Astrocyte (in vitro differentiated cells and primary cell): ENCODE measurements at regions not wholly inside any gene's neighbourhood (a gene's known extent, or its start where the extent isn't known, plus 50 kb on each side); places are given as distances from the start of the nearest gene placed in this dataset.

Source experiments
- DNase-seq: peaks from one replicate; pipeline ENCODE4 v3.0.0-alpha.2; 2010; ENCODE audit warnings: low read depth
- FAIRE-seq: peaks from 2 replicates; lab custom pipeline; 2011; peaks lifted over from hg19 to GRCh38; lab: Jason Lieb, UNC
- H2AFZ ChIP-seq: 2 replicates; pipeline ENCODE4 v1.6.0; 2012; ENCODE audit warnings: low read depth, low read length, inconsistent platforms
- H3K27ac ChIP-seq: 2 replicates; pipeline ENCODE4 v1.5.1; 2011; ENCODE audit warnings: low read depth, low read length, inconsistent platforms
- H3K27me3 ChIP-seq: 2 replicates; pipeline ENCODE4 v1.6.0; 2011; ENCODE audit warnings: low read length, inconsistent platforms; ENCODE audit not compliant: insufficient read depth
- H3K36me3 ChIP-seq: 2 replicates; pipeline ENCODE4 v1.5.1; 2011; ENCODE audit warnings: low read length, inconsistent platforms; ENCODE audit not compliant: insufficient read depth
- H3K4me1 ChIP-seq: 2 replicates; pipeline ENCODE4 v1.5.1; 2011; ENCODE audit warnings: low read length, inconsistent platforms; ENCODE audit not compliant: insufficient read depth
- H3K4me2 ChIP-seq: 2 replicates; pipeline ENCODE4 v1.6.0; 2012; ENCODE audit warnings: low read length, inconsistent platforms
- H3K4me3 ChIP-seq: 2 replicates; pipeline ENCODE4 v1.5.1; 2011; ENCODE audit warnings: low read depth, mild to moderate bottlenecking, low read length, inconsistent platforms; ENCODE audit not compliant: insufficient read depth
- H3K79me2 ChIP-seq: 2 replicates; pipeline ENCODE4 v1.6.0; 2012; ENCODE audit warnings: mild to moderate bottlenecking, low read length, inconsistent platforms; ENCODE audit not compliant: insufficient read depth
- H3K9ac ChIP-seq: 2 replicates; pipeline ENCODE4 v1.6.0; 2012; ENCODE audit warnings: mild to moderate bottlenecking, low read length, inconsistent platforms
- H3K9me3 ChIP-seq: 2 replicates; pipeline ENCODE4 v1.5.1; 2012; ENCODE audit warnings: low read depth, mild to moderate bottlenecking, low read length, inconsistent platforms; ENCODE audit not compliant: insufficient read depth
- H4K20me1 ChIP-seq: 2 replicates; pipeline ENCODE4 v1.6.0; 2012; ENCODE audit warnings: low read length, inconsistent platforms; ENCODE audit not compliant: insufficient read depth
- H3K27ac Mint-ChIP-seq: one replicate; pipeline ENCODE4 v1.8.0; 2021; ENCODE audit warnings: mild to moderate bottlenecking, mixed read lengths; ENCODE audit not compliant: unreplicated experiment
- H3K27me3 Mint-ChIP-seq: one replicate; pipeline ENCODE4 v1.8.0; 2021; ENCODE audit warnings: low read depth, mixed read lengths; ENCODE audit not compliant: unreplicated experiment
- H3K36me3 Mint-ChIP-seq: one replicate; pipeline ENCODE4 v1.8.0; 2021; ENCODE audit warnings: low read depth, mixed read lengths; ENCODE audit not compliant: unreplicated experiment
- H3K4me1 Mint-ChIP-seq: one replicate; pipeline ENCODE4 v1.8.0; 2021; ENCODE audit warnings: low read depth, mixed read lengths; ENCODE audit not compliant: unreplicated experiment
- H3K4me3 Mint-ChIP-seq: one replicate; pipeline ENCODE4 v1.8.0; 2021; ENCODE audit warnings: mild to moderate bottlenecking, moderate library complexity, mixed read lengths; ENCODE audit not compliant: unreplicated experiment
- H3K9me3 Mint-ChIP-seq: one replicate; pipeline ENCODE4 v1.8.0; 2021; ENCODE audit warnings: mild to moderate bottlenecking, mixed read lengths; ENCODE audit not compliant: unreplicated experiment
- EZH2 ChIP-seq: IDR thresholded peaks from 2 replicates; pipeline ENCODE4 v1.6.1; 2012; ENCODE audit warnings: mild to moderate bottlenecking, low read length, inconsistent platforms; ENCODE audit not compliant: insufficient read depth
- TF ChIP-seq, protein P1 (sequence below): IDR thresholded peaks from 2 replicates; pipeline ENCODE4 v1.5.1; 2011; ENCODE audit warnings: low read depth, mild to moderate bottlenecking, inconsistent platforms, low read length, moderate library complexity; ENCODE audit not compliant: insufficient read depth

DNA sequence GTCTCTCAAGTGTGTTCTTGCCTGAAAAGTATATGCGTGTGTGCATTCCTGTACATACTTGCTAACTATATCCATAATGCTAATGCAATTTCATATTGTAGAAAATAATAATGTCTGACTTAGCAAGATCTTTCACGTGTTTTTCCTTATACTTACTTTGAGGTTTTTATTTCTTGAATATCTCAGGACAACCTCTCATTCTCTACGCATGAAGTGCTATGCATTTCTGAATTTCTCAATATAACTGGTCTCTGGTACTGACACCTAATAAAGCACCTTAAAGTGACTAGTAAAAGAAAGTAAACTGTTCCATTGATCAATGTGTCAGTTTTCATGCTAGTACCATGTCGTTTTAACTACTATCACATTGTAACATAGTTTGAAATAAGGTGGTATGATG, 589.9 kb upstream of the ADGRB3 start:
- no peaks in the 10 kb centered on the region for H3K27me3 ChIP-seq
- H3K9me3 ChIP-seq, result no peaks in the 10 kb centered on the region
- Mint-ChIP-seq H3K27me3 (no peaks in the 10 kb centered on the region), H3K4me1 (peaks cover 5% of the 10 kb centered on the region), H3K9me3 (no peaks in the 10 kb centered on the region), H3K4me3 (no peak overlapping the region), H3K36me3 (no peaks in the 10 kb centered on the region), H3K27ac (no peak overlapping the region)
- no peaks in the 10 kb centered on the region for H3K79me2 ChIP-seq
- no peak overlapping the region for H3K27ac ChIP-seq
- H3K9ac ChIP-seq, result no peak overlapping the region
- FAIRE-seq (no peak), DNase-seq (no peak)
- H2AFZ ChIP-seq, result no peak overlapping the region
- peaks cover 3% of the 10 kb centered on the region for H3K4me1 ChIP-seq
- H3K4me2 ChIP-seq, result no peak overlapping the region
- TF ChIP-seq, protein P1, sequence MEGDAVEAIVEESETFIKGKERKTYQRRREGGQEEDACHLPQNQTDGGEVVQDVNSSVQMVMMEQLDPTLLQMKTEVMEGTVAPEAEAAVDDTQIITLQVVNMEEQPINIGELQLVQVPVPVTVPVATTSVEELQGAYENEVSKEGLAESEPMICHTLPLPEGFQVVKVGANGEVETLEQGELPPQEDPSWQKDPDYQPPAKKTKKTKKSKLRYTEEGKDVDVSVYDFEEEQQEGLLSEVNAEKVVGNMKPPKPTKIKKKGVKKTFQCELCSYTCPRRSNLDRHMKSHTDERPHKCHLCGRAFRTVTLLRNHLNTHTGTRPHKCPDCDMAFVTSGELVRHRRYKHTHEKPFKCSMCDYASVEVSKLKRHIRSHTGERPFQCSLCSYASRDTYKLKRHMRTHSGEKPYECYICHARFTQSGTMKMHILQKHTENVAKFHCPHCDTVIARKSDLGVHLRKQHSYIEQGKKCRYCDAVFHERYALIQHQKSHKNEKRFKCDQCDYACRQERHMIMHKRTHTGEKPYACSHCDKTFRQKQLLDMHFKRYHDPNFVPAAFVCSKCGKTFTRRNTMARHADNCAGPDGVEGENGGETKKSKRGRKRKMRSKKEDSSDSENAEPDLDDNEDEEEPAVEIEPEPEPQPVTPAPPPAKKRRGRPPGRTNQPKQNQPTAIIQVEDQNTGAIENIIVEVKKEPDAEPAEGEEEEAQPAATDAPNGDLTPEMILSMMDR, result no peak
- TF ChIP-seq EZH2, result no peak
- no peak overlapping the region for H3K4me3 ChIP-seq
- no peaks in the 10 kb centered on the region for H4K20me1 ChIP-seq
- H3K36me3 ChIP-seq, result no peaks in the 10 kb centered on the region

- Histone ChIP-seq H3K27ac (no peak overlapping the region), H3K79me2 (no peaks in the 10 kb centered on the region), H3K9me3 (no peaks in the 10 kb centered on the region), H3K36me3 (no peaks in the 10 kb centered on the region), H3K27me3 (no peaks in the 10 kb centered on the region), H3K9ac (no peak overlapping the region), H3K4me1 (peaks cover 4% of the 10 kb centered on the region), H3K4me3 (no peak overlapping the region), H4K20me1 (no peaks in the 10 kb centered on the region), H3K4me2 (no peak overlapping the region), H2AFZ (no peak overlapping the region)
- Mint-ChIP-seq H3K4me3 (no peak overlapping the region), H3K27me3 (peaks cover 3% of the 10 kb centered on the region), H3K27ac (no peak overlapping the region), H3K36me3 (no peaks in the 10 kb centered on the region), H3K4me1 (peaks cover 5% of the 10 kb centered on the region), H3K9me3 (no peaks in the 10 kb centered on the region)
- TF ChIP-seq EZH2, result no peak
- TF ChIP-seq, protein P1, result no peak
- FAIRE-seq, result no peak
- no peak for DNase-seq
These were observed 590.8 kb upstream of the ADGRB3 start for GRCh38 chr6:68044264-68044663.

GRCh38 chr6:68043122-68043398, 592.0 kb upstream of the ADGRB3 start:
- TF ChIP-seq EZH2, result no peak
- TF ChIP-seq, protein P1, result no peak
- H3K4me3 ChIP-seq, result no peak overlapping the region
- H2AFZ ChIP-seq, result no peak overlapping the region
- no peak for DNase-seq
- no peak for FAIRE-seq
- Mint-ChIP-seq H3K27me3 (peaks cover 4% of the 10 kb centered on the region), H3K27ac (no peak overlapping the region), H3K4me1 (peaks cover 5% of the 10 kb centered on the region), H3K36me3 (no peaks in the 10 kb centered on the region), H3K4me3 (no peak overlapping the region), H3K9me3 (no peaks in the 10 kb centered on the region)
- no peaks in the 10 kb centered on the region for H3K9me3 ChIP-seq
- H3K27ac ChIP-seq, result no peak overlapping the region
- H3K4me2 ChIP-seq, result no peak overlapping the region
- H3K4me1 ChIP-seq, result peaks cover 4% of the 10 kb centered on the region
- no peaks in the 10 kb centered on the region for H3K27me3 ChIP-seq
- no peaks in the 10 kb centered on the region for H3K79me2 ChIP-seq
- H3K9ac ChIP-seq, result no peak overlapping the region
- no peaks in the 10 kb centered on the region for H4K20me1 ChIP-seq
- no peaks in the 10 kb centered on the region for H3K36me3 ChIP-seq
